CD14-positive monocyte (primary cell): ENCODE measurements at regions not wholly inside any gene's neighbourhood (a gene's known extent, or its start where the extent isn't known, plus 50 kb on each side); places are given as distances from the start of the nearest gene placed in this dataset.

Source experiments
- DNase-seq, 3 donors: peaks; one replicate each; pipeline ENCODE4 v3.0.0-alpha.2; 2011 to 2022
- H2AFZ ChIP-seq: 2 replicates; pipeline ENCODE4 v1.6.0; 2012; ENCODE audit warnings: mild to moderate bottlenecking, low read depth, low read length, inconsistent platforms; ENCODE audit not compliant: insufficient read depth, poor library complexity, severe bottlenecking
- H3K27ac ChIP-seq, 2 donors: 1 replicate in 1 of 2; 2 replicates in 1 of 2; pipeline ENCODE4 v1.5.1; 2012 to 2013; ENCODE audit warnings: low read length in 2 of 2, control low read depth in 1 of 2, inconsistent platforms in 1 of 2, low read depth in 1 of 2, mild to moderate bottlenecking in 1 of 2
- H3K27me3 ChIP-seq, 2 donors: one replicate each; pipeline versions ENCODE4 v1.6.0 to v1.6.1; 2011 to 2013; ENCODE audit warnings: low read length in 2 of 2; ENCODE audit not compliant: control insufficient read depth in 2 of 2, insufficient read depth in 2 of 2
- H3K36me3 ChIP-seq, 2 donors: replicated peaks in 1 of 2; 1 replicate in 1 of 2; 2 replicates in 1 of 2; pipeline versions ENCODE4 v1.5.1 to v1.6.1; 2012 to 2013; ENCODE audit warnings: low read length in 2 of 2, control low read depth in 1 of 2, inconsistent platforms in 1 of 2, mild to moderate bottlenecking in 1 of 2; ENCODE audit not compliant: insufficient read depth in 2 of 2, control insufficient read depth in 1 of 2
- H3K4me1 ChIP-seq, 2 donors: 1 replicate in 1 of 2; 2 replicates in 1 of 2; pipeline versions ENCODE4 v1.5.1 to v1.6.1; 2012 to 2013; ENCODE audit warnings: low read length in 2 of 2, control low read depth in 1 of 2, inconsistent platforms in 1 of 2, mild to moderate bottlenecking in 1 of 2, moderate library complexity in 1 of 2; ENCODE audit not compliant: insufficient read depth in 2 of 2, control insufficient read depth in 1 of 2
- H3K4me2 ChIP-seq: replicated peaks from 2 replicates; pipeline ENCODE3; 2012; ENCODE audit warnings: low read length, moderate library complexity, mild to moderate bottlenecking; ENCODE audit not compliant: poor library complexity, severe bottlenecking; ENCODE audit errors: extremely low read depth
- H3K4me3 ChIP-seq, 3 experiments: fragments of 200-600 bp in 1 of 3; sonication (generic) in 1 of 3; replicated peaks in 1 of 3; 1 replicate in 2 of 3; 2 replicates in 1 of 3; pipeline ENCODE4 v1.5.1; 2011 to 2013; ENCODE audit warnings: low read length in 3 of 3, mild to moderate bottlenecking in 3 of 3, control low read depth in 2 of 3, low read depth in 2 of 3, inconsistent platforms in 1 of 3, moderate library complexity in 1 of 3
- H3K79me2 ChIP-seq: 2 replicates; pipeline ENCODE4 v1.6.0; 2012; ENCODE audit warnings: mild to moderate bottlenecking, control low read depth, inconsistent platforms, low read length, moderate library complexity; ENCODE audit not compliant: insufficient read depth
- H3K9ac ChIP-seq: 2 replicates; pipeline ENCODE4 v1.6.0; 2017; ENCODE audit warnings: low read length, mild to moderate bottlenecking; ENCODE audit not compliant: insufficient read depth, poor library complexity, severe bottlenecking
- H3K9me3 ChIP-seq, 2 donors: replicated peaks in 1 of 2; 1 replicate in 1 of 2; 2 replicates in 1 of 2; pipeline versions ENCODE4 v1.5.1 to v1.6.1; 2012 to 2013; ENCODE audit warnings: low read length in 2 of 2, control low read depth in 1 of 2; ENCODE audit not compliant: control insufficient read depth in 1 of 2, insufficient read depth in 1 of 2
- H4K20me1 ChIP-seq: 2 replicates; pipeline ENCODE4 v1.6.0; 2012; ENCODE audit warnings: mild to moderate bottlenecking, low read length, control low read depth, moderate library complexity; ENCODE audit not compliant: insufficient read depth
- H3K27ac Mint-ChIP-seq, 7 donors: one replicate each; pipeline ENCODE4 v1.8.0; 2020; ENCODE audit warnings: mild to moderate bottlenecking in 7 of 7, mixed read lengths in 7 of 7, moderate library complexity in 6 of 7, inconsistent platforms in 2 of 7
- H3K27me3 Mint-ChIP-seq, 3 donors: one replicate each; pipeline ENCODE4 v1.8.0; 2021 to 2022; ENCODE audit warnings: low read depth in 3 of 3, mild to moderate bottlenecking in 3 of 3, mixed read lengths in 3 of 3, moderate library complexity in 3 of 3, inconsistent platforms in 1 of 3
- H3K36me3 Mint-ChIP-seq, 2 donors: one replicate each; pipeline ENCODE4 v1.8.0; 2020; ENCODE audit warnings: mixed read lengths in 2 of 2, inconsistent platforms in 1 of 2, mild to moderate bottlenecking in 1 of 2
- H3K4me1 Mint-ChIP-seq: one replicate; pipeline ENCODE4 v1.8.0; 2020; ENCODE audit warnings: mild to moderate bottlenecking, mixed read lengths
- H3K4me3 Mint-ChIP-seq, 2 donors: one replicate each; pipeline ENCODE4 v1.8.0; 2020; ENCODE audit warnings: mild to moderate bottlenecking in 2 of 2, mixed read lengths in 2 of 2, moderate library complexity in 1 of 2
- H3K9me3 Mint-ChIP-seq, 7 donors: one replicate each; pipeline ENCODE4 v1.8.0; 2020 to 2022; ENCODE audit warnings: mixed read lengths in 7 of 7, mild to moderate bottlenecking in 6 of 7, moderate library complexity in 6 of 7, inconsistent platforms in 2 of 7
- CTCF ChIP-seq: fragments of 200-600 bp; IDR thresholded peaks from one replicate; pipeline ENCODE4 v1.8.0; 2022; ENCODE audit warnings: antibody characterized with exemption, mild to moderate bottlenecking
- WGBS: methylation state at CpG from one replicate; pipeline ENCODE4 v1.1.5; 2013; ENCODE audit warnings: missing lambda C conversion rate; ENCODE audit not compliant: insufficient coverage; 5-methylcytosine and 5-hydroxymethylcytosine counted together
- intact Hi-C, 2 donors: fragments of 100-400 bp; cut with micrococcal nuclease; formaldehyde crosslinking; loops; one replicate each; pipeline versions ENCODE4 v1.15.0 to v1.15.1; 2023

GRCh38 chr15:91632176-91632575 lies 221.3 kb upstream of the SLCO3A1 start:
- Mint-ChIP-seq H3K4me1 (no peaks in the 10 kb centered on the region), H3K27ac (no peak overlapping the region), H3K9me3 (peaks cover 0 to 2% (median 0%) of the 10 kb centered on the region in 7 donors), H3K4me3 (no peak overlapping the region), H3K36me3 (no peaks in the 10 kb centered on the region), H3K27me3 (peaks cover 1 to 2% (median 2%) of the 10 kb centered on the region in 3 donors)
- no peak overlapping the region for H3K4me2 ChIP-seq
- H3K79me2 ChIP-seq = no peaks in the 10 kb centered on the region
- H3K4me1 ChIP-seq = no peaks in the 10 kb centered on the region
- no peak overlapping the region for H3K9ac ChIP-seq
- TF ChIP-seq CTCF = no peak
- H3K27ac ChIP-seq = no peak overlapping the region
- no peaks in the 10 kb centered on the region for H3K27me3 ChIP-seq
- H3K9me3 ChIP-seq = no peaks in the 10 kb centered on the region
- no peak overlapping the region for H3K4me3 ChIP-seq
- DNase-seq = no peak
- no peaks in the 10 kb centered on the region for H4K20me1 ChIP-seq
- no CpG with 5 or more reads among the region's 2 CpGs for WGBS
- no peaks in the 10 kb centered on the region for H3K36me3 ChIP-seq
- intact Hi-C loops = no loop called here
- H2AFZ ChIP-seq = no peak overlapping the region

- Histone ChIP-seq H3K27me3 (no peaks in the 10 kb centered on the region), H3K4me3 (no peak overlapping the region), H3K36me3 (no peaks in the 10 kb centered on the region), H3K79me2 (no peaks in the 10 kb centered on the region), H3K9ac (no peak overlapping the region), H3K27ac (no peak overlapping the region), H2AFZ (no peak overlapping the region), H3K9me3 (no peaks in the 10 kb centered on the region), H4K20me1 (no peaks in the 10 kb centered on the region), H3K4me2 (no peak overlapping the region), H3K4me1 (no peaks in the 10 kb centered on the region)
- Mint-ChIP-seq H3K4me1 (no peaks in the 10 kb centered on the region), H3K27ac (no peak overlapping the region), H3K27me3 (peaks cover 1 to 2% (median 2%) of the 10 kb centered on the region in 3 donors), H3K36me3 (no peaks in the 10 kb centered on the region), H3K4me3 (no peak overlapping the region), H3K9me3 (peaks cover 0 to 8% (median 0%) of the 10 kb centered on the region in 7 donors)
- 88% methylated on average over 6 of the region's 9 CpGs for WGBS
- intact Hi-C loops = no loop called here
- DNase-seq = no peak
- TF ChIP-seq CTCF = no peak
Measured at GRCh38 chr15:91632981-91633380, 220.5 kb upstream of the SLCO3A1 start.
